GM19239 (cell line): ENCODE measurements at regions not wholly inside any gene's neighbourhood (a gene's known extent, or its start where the extent isn't known, plus 50 kb on each side); places are given as distances from the start of the nearest gene placed in this dataset.
"Not testable (repeated sequence)": the region's sequence is repeated elsewhere in the genome, so short reads cannot be mapped to it uniquely, and the experiment has no call there.

Experiments
- DNase-seq: peaks from one replicate; pipeline ENCODE4 v3.0.0; 2011; ENCODE audit warnings: low spot score; ENCODE audit not compliant: insufficient read length
- FAIRE-seq: peaks from 2 replicates; lab custom pipeline; 2011; peaks lifted over from hg19 to GRCh38; lab: Jason Lieb, UNC

- FAIRE-seq = no peak
- DNase-seq = no peak
Measured at GRCh38 chr12:13339538-13339937, 143.0 kb downstream of the EMP1 start.

GRCh38 chr12:13339091-13339490 lies 142.6 kb downstream of the EMP1 start:
- FAIRE-seq = no peak
- no peak for DNase-seq

DNA sequence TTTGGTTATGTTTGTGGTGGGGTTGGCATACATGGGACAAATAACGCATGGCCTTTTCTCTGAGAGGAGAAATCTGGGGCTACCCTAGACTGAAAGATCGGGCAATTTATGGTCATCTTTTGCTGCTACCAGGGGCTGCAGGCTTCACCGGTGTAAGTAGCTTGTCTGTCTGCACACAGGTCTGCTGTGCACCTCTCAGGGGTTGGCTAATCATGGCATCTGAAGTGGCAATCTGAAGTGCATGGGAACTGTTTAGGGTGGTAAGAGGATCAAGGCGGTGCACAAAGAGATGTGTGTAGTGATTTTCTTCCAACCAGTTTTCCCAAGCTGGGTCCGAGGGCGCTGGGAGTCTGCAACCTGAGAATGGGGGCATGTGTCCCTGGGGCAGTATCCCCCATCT lies 141.3 kb downstream of the EMP1 start:
- no peak for FAIRE-seq
- DNase-seq = no peak

- no peak for FAIRE-seq
- no peak for DNase-seq
Measured at GRCh38 chr12:13336216-13336615, 139.7 kb downstream of the EMP1 start.

- DNase-seq (no peak), FAIRE-seq (no peak)
Measured at GRCh38 chr12:13328535-13328934, 132.0 kb downstream of the EMP1 start.

- FAIRE-seq = no peak
- DNase-seq = no peak
Measured at GRCh38 chr12:13326076-13326475, 129.6 kb downstream of the EMP1 start.

DNA sequence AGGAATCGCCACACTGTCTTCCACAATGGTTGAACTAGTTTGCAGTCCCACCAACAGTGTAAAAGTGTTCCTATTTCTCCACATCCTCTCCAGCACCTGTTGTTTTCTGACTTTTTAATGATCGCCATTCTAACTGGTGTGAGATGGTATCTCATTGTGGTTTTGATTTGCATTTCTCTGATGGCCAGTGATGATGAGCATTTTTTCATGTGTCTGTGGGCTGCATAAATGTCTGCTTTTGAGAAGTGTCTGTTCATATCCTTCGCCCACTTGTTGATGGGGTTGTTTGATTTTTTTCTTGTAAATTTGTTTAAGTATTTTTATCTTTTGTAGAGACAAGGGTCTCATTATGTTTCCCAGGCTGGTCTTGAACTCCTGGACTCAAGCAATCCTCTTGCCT lies 128.5 kb downstream of the EMP1 start:
- DNase-seq, FAIRE-seq: not testable (repeated sequence)

DNA sequence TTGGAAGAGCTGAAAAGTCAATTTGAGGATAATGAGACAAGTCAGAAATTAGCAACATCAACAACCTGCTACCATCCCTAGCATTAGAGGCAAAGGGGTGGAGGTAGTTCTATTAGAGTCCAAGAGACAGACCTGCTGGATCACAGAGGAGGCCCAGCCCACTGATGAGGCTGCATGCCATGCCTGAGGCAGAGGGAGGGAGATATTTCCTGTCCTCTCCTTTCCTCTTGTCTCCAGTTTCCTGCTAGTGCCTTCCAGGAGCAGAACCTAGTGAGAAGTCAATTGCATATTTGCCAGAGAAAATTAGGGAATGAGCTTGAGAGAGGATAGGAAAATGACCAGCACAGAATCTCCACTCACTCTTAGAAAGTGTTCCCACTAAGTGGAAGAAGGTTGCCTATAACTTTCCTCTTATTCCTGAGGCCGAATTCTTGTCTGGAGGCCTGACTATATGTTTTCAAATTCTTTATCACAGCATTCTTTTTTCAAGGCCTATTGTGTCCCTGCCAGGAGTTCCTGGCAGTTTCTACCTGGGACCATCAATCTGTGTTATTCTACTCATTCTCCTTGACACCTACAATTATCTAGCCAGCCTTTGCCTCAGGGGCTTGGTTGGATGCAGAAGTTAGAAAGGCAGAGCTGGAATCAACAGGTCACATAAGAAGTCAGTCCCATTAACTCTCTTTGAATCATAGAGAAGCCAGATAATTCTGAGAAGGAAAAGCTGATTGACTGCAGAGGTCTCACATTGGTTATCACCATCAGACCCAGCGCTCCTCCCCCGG lies 121.9 kb downstream of the EMP1 start:
- FAIRE-seq (no peak), DNase-seq (no peak)

DNA sequence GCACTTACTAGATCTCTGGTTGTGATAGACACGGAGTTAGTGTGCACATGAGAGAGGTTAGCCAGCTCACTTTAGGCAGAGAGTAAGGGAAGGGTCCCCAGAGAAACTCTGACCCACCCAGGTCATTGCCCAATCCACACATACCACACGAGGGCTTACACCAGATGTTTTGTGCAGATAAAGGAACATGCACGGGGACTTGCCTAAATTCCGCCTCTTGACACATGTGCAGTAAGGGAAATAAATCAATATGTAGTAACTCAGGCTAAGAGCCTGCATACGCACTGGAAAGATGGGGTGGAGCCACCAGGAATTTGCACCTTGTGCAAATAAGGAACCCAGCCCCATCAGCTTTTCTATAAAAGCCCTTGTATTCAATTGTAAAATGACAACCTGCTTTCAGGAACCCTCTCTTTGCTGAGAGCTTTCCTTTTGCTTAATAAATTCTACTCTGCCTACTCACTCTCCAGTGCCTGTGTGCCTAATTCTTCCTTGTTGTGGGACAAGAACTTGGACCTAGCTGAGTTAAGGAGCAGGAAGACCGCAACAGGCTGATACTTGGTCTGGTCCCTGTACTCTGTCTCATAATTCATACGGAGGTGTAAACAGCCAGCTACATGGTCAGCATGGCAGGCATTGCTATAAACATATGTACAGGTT lies 120.2 kb downstream of the EMP1 start:
- DNase-seq = no peak
- no peak for FAIRE-seq

DNA sequence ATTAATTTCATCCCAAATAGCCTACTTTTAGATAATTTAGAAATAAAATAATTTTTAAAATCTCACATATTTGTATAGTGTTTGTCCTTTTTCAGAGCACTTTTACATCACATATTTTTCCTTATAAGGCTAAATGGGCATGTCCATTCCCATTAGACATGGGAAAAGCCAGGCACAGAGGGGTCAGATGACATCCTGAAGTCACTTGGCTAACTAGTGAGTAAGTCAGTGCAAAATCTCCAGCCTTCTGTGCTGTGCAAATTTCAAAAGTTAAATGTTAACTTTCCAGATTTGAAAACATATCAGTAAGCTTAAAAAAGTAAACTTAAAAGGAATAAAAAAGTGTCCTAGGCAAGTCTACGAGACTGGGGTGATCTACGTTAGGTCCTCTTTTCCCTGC lies 117.4 kb downstream of the EMP1 start:
- no peak for FAIRE-seq
- no peak for DNase-seq

- FAIRE-seq = no peak
- no peak for DNase-seq
Measured at GRCh38 chr12:13311551-13311950, 115.0 kb downstream of the EMP1 start.

- FAIRE-seq (no peak), DNase-seq (no peak)
Measured at GRCh38 chr12:13307143-13307816, 110.8 kb downstream of the EMP1 start.

- FAIRE-seq (no peak), DNase-seq (no peak)
Measured at GRCh38 chr12:13304924-13305323, 108.4 kb downstream of the EMP1 start.

DNA sequence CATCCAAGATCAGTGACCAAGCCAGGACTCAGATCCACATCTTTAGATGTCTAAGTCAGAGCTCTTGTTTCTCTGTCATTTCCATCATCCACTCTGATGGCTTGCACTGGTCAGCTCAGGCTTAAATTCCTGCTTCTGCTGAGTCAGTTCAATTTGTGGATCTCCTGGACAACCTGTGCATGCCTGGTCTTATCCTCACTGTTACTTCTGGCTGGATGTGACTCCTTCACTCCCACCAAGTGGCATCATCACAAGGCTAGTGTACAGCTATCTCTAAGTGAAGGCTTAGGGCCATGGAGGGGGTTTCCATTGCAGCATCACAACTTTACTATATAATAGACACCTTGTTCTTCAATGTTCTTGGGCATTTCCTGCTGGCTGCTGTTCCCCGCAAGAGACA lies 102.9 kb downstream of the EMP1 start:
- DNase-seq (no peak), FAIRE-seq (no peak)

- DNase-seq (no peak), FAIRE-seq (no peak)
Measured at GRCh38 chr12:13293096-13293495, 96.6 kb downstream of the EMP1 start.

GRCh38 chr12:13289653-13290289 lies 93.2 kb downstream of the EMP1 start:
- no peak for DNase-seq
- no peak for FAIRE-seq

DNA sequence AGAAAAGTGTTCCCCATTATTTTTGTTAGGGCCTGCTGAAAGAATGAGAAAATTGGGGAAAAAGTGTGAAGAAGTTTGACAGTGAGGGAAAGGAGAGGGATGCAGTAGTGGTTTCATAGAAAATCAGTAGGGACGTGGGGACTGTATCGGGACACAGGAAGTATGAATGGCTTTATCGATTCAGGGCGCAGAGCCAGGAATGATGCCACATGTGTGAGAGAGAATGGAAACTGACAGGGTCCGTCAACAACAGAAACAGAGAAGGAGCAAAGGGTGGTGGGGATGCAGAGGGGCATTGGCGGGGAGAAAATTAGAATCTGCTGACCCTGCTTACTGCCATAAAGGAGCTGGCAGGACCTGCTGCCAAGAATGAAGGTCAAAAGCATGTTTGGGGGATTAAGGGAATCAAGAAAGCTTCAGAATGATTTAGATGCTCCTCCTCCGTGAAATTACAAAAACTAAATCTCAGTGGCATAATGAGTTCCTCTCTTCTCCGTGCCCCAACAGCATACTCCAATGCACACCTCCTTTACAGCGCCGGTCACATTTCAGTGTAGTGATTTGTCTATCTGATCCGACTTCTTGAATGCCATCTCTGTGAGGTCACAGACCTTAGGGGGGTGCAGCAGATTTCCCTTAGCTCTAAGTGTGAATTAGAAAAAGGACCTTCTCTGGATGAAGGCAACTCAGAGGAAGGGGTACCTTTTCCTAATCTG lies 92.6 kb downstream of the EMP1 start:
- FAIRE-seq = no peak
- no peak for DNase-seq

DNA sequence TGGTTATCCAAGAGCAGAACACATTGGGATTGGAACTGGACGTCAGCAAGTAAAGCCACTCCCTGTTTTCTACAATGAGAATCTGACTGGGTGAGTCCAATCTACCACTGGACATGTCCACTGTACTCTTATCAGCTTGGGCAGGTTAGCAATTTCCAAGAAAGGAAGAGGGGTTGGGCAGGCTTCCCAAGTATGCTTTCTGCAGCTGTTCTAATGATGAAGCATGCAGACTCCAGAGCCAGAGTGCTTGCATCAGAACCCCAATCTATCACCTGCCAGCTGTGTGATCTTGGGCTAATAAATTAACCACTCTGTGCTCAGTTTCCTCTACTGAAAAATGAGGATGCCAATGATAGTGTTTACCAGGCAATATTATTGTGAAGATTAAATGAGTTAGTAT lies 92.0 kb downstream of the EMP1 start:
- FAIRE-seq (no peak), DNase-seq (no peak)

DNA sequence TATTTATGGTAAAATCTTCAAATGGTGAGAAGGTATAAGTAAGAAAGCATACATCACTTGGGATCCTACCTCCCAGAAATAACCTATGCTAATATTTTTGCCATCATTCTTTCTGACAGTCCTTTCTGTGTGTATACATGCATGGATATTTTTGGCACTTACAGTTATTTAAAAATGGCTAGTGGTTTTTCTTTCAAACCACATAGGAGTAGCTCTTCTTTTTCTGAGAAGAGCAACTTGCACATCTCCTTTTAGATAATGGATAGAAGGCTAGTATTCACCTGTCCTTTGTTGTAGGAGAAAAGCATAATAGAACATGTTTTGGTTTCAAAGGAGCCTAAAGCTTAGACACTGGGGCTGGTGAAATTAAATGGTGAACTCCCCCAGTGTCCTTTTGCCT lies 87.3 kb downstream of the EMP1 start:
- DNase-seq (no peak), FAIRE-seq (no peak)

DNA sequence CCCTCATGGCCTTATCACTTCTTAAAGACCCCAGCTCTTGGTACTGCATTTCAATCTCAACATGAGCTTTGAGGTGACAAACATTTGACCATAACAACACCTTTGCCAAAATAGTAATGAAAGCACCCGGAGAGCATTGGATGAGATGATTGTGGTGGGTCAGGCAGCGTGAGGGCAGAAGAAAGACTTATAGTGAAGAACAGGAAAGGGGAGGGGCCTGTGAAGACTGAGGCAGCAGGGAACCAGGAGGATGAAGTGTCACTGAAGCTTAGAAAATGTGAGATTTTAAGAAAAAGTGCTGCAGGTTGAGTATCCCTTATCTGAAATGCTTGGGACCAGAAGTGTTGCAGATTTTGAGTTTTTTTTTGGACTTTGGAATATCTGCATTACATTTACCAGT lies 86.3 kb downstream of the EMP1 start:
- no peak for DNase-seq
- no peak for FAIRE-seq
